OCI-LY7 (cell line): ENCODE measurements at regions not wholly inside any gene's neighbourhood (a gene's known extent, or its start where the extent isn't known, plus 50 kb on each side); places are given as distances from the start of the nearest gene placed in this dataset.

Source experiments
- CTCF ChIP-seq: fragments of 200-600 bp; sonication (generic); conservative IDR thresholded peaks from 2 replicates; pipeline ENCODE4 v1.5.1; 2014; ENCODE audit warnings: mild to moderate bottlenecking, antibody characterized with exemption, low read length, moderate library complexity, mixed read lengths
- EZH2phosphoT487 ChIP-seq: fragments of 200-600 bp; sonication (generic); IDR thresholded peaks from 2 replicates; pipeline ENCODE4 v1.6.1; 2018; ENCODE audit warnings: low read depth, borderline replicate concordance, mild to moderate bottlenecking, mixed run types, antibody characterized with exemption, low read length, moderate library complexity, mixed read lengths

DNA sequence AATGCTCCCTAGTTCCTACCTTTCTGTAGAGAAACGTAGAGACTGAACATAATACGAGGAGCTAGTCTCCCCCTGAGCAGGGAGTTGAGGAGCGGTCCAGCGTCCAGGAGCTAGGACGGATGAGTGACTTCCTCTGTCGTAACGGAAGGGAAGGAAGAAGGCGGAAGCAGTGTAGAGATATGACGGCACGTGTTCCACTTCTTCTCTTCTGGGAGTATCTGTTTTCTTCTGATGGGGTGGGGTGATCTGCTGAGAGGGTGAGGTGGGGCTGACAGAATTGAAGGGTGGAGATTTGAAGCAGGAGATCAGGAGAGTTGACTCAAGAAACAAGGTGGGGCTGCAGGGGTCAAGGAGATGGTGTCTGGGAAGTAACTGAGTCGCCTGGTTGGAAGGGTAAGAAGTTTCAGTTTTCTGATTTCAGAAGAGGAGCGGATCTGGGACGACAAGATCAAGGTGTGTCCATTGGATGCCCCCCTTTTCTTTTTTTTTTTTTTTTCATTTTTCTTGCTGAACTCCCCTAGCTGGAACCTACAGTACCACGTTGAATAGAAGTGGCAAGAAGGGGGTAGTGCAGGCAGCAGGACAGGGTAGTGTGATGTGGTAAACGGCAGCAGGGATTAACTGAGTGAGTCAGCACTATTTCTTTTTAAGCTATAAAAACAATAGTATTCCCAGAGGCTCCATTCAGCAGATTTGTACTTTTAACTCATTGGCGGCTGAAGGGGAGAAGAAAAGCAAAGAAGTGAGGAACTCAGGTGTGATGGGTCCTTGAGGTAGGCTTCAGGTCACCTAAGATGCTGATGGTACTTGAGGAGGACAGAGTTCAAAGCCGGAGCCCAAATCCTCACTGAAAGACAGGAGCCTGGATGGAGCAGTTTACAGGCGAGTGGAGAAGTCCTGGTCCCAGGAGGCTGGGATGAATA, 50.8 kb upstream of the SETD7 start:
- TF ChIP-seq CTCF (no peak), EZH2phosphoT487 (no peak)
